GM21381 (cell line): ENCODE measurements at regions not wholly inside any gene's neighbourhood (a gene's known extent, or its start where the extent isn't known, plus 50 kb on each side); places are given as distances from the start of the nearest gene placed in this dataset.
"Not testable (repeated sequence)": the region's sequence is repeated elsewhere in the genome, so short reads cannot be mapped to it uniquely, and the experiment has no call there.

Experiments
- ATAC-seq: cut with Tn5 transposase; IDR thresholded peaks from one replicate; pipeline ENCODE4 v1.9.1; 2021; ENCODE audit warnings: mild to moderate bottlenecking, moderate library complexity; ENCODE audit not compliant: unreplicated experiment

DNA sequence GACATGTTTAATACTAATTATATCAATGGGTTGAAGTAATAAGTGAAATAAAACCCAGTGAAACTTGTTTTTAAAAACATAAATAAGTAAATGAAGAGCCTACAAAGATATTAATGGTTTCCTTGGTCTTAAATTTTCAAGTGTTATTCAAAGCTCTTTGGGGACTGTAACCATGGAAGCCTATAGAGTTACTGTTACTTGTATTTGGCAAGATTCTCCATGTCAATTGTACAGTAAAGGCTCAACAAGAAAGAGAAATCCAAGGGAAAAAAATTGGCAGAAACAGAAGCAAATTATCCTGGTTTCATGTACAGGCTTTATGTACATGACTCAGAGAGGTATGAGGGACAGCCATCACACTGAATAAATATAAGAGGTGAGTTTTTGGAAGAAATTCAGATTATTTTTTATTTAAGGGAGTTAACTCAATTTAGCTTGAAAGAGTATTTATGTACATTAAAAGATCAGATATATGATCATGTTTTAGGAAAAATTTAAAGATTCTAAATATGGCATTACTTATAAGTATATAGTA is 151.1 kb upstream of the HMGA2 start:
- no peak for ATAC-seq

DNA sequence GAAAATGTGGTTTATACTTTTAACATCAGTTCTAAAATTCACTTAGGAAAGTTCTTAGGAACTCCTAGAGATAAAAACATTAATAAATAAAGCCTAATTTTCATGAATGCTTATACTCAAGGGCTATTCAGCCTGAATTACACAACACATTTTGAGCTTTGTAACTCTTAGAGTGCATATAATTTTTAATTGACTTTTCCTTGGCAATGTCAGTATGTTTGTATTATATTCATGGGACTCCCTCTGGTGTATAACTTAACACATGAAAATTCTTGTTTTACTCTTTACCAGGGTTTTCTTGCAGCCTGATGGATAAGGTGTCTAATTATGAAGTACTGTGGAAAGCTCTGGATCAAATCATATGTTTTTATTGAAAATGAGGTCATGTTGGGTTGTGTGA is 150.6 kb upstream of the HMGA2 start:
- ATAC-seq = no peak

DNA sequence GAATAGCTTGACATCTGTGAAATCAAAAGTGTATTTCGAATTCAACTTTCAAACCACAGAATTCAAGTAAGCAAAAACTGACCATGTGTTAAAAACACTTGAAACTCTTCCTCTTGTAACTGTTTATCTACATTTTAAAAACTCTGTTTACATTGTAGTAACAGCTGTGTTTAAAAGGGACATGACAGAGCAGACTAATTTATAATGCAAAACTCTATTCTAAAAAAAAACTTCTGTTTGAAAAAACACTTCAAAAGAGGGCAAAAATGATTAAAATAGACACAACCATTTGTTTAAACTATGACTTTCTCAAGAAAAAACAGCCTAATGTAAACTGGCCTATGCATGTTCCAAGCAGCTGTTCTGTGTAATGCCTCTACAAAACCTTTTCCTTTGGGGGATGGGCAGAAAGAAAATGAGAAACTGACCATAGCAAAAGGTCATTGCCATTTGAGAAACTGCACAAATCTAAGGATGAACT is 149.1 kb upstream of the HMGA2 start:
- no peak for ATAC-seq

DNA sequence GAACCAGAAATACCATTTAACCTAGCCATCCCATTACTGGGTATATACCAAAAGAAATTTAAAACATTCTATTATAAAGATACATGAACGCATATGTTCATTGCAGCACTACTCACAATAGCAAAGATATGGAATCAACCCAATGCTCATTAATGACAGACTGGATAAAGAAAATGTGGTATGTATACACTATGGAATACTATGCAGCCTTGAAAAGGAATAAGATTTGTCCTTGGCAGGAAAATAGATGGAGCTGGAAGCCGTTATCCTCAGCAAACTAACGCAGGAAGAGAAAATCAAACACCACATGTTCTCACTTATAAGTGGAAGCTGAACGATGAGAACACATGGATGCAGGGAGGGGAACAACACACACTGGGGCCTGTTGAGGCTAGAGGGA is 146.1 kb upstream of the HMGA2 start:
- not testable (repeated sequence) for ATAC-seq

DNA sequence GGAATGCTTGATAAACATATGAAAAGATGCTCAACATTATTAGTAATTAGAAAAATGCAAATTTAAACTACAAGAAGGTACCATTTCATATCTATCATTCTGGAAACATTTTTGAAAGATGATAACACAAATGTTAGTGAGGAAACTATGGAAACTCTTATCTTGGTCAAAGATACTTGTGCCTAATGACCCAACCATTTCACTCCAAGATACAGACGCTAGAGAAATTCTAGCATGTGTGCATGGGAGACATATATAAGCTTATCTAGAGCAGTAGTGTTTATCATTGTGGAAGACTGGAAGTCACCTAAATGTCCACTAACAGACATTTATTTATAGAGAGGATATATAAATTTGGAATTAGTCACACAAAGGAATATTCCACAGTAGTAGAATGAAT is 143.1 kb upstream of the HMGA2 start:
- ATAC-seq = no peak

DNA sequence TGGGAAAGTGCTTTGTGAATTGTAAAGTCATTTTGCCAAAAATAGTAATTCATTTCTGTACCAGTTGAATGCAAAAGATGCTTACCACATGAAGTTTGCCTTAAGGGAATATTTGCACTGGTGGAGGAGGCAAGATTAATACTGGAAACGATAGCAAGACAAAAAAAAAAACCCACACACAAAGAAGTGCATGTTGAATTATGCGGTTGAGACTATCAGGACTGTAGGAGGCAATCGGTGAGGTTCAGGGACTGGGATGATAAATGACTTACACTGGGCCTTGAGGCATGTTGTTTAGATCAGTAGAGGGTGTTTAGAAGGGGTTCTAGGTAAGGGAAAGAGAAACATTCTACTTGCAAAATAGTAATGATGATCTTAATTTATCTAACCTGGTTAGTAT is 142.2 kb upstream of the HMGA2 start:
- ATAC-seq = no peak

DNA sequence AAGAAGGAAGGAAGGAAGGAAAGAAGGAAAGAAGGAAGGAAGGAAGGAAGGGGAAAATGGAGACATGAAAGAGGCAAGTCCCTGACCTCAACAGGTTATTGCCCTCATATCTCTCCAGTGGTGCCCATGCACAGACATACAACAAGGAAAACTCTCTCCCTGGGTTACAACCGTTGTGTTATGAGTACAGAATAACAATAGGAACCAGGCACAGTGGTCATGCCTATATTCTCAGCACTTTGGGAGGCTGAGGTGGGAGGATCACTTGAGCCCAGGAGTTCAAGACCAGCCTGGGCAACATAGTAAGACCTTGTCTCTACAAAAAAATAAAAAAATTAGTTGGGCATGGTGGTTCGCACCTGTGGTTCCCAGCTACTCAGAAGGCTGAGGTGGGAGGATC is 139.4 kb upstream of the HMGA2 start:
- no peak for ATAC-seq

DNA sequence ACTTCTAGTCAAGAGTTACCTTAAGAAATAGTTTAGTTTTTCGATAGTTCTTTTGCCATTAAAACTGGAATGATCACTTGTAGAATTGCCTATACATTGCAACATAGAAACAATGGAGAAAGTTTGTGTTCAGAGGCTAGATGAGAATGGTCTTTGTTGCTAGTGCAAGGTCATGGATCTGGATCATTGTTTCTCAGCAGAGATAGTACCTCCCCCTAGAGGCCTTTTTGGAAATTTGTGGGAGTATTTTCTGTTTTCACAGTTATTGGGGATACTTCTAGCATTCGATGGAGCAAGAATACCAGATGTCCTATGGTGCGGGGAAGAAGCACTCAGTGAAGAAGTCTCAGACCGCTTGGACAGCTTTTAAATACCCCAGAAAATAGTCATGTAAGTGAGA is 138.8 kb upstream of the HMGA2 start:
- no peak for ATAC-seq

DNA sequence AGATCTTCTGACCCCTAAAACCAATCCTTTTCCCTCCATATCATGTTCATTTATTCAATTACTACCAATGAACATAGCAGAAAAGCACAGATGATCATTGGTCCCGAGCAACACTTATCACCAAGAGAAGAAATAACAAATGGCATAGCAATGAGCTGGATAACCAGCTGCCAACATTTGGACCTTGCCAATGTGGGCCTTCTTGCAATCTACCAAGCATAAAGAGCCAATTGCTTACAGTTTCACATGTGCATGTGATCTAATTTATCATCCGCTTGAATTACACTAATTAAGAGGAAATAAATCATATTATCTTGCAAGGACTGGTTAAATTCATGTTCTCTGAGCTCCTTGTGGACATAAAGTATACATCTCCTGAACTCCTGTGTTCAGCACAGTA is 134.8 kb upstream of the HMGA2 start:
- ATAC-seq = no peak

DNA sequence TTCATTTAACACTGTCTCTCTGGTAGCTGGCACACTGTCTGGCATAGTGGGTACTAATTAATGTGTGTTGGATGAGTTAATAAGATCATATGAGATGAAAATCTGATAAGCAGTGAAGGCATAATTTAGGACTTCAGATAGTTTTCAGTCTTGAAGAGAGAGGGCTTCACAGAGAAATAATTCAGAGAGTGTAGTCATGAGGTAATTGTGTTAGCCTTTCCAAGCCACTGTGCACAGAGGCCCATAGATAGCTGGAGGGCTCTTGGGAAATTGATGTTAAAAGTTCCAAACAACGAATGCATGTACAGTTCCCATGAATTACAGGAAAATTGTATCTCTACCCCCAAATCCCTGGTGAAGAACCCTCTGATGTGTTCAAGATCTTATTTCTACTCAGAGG is 133.8 kb upstream of the HMGA2 start:
- no peak for ATAC-seq

DNA sequence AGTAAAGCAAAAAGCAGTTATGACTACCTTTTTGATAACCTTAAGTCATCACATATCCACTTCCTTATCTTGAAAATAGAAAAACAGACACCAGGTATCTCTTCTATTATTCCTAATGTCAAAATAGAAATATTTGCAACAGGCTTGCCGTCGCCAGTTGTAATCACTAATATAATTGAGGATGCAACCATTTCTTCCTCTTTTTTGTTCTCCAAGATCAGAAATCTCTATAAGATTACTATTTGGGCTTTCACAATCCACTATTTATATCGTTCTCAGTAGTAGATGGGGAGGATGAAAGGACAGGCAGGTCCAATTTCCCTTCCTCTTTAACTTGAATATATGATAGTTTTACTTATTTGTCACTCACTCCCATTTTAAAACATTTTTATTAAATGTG is 130.2 kb upstream of the HMGA2 start:
- no peak for ATAC-seq

DNA sequence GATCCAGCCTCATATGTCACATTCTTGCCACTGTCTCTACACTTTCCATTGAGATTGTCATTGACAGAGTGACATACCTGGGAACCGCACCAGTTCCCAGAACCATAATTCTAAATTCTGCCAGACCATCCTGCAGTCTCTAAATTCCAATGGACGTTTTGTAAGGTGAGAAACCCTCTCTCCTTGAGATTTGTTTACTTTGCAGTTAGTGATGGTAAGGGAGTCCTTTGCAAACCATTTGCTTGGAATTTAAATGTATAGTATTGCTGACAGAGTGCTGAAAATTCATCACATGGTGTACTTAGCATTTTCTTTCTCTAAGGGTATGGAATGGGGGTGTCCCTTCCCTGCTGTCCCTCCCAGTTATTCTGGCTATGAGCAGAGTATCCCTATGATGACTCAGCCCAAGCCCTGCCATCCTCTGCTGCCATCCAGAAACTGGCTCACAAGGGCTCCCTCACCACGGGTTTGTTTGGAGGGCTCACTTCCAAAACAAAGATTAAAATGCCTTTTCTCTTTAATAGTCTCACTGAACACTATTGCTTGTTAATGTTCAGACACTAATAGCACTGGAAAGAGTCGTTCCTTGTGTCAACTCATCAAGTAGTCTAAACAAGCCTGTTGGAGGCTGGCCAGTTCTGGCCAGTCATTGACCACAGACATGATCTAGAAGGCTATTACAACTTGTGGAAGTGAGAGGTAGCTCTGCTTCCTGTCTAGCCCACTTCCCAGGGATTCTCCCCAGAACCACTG is 129.0 kb upstream of the HMGA2 start:
- ATAC-seq = no peak

DNA sequence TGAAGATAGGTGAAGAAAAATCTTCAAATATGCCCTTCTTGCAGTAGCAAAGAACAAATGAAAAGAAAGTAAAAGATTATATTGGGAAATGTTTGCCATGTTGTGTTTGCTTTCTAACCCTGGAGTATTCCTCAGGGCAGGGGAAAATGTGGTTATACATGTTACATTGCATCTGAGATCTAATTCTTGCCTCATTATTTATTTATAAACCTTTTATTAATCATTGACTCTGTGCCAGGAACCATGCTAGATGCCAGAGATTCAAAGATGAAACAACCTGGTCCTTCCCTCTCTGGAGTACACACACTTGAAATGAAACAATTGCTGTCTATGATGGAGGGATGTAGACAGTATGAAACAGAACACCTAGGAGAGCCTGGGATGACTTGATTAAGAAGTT is 128.1 kb upstream of the HMGA2 start:
- no peak for ATAC-seq

DNA sequence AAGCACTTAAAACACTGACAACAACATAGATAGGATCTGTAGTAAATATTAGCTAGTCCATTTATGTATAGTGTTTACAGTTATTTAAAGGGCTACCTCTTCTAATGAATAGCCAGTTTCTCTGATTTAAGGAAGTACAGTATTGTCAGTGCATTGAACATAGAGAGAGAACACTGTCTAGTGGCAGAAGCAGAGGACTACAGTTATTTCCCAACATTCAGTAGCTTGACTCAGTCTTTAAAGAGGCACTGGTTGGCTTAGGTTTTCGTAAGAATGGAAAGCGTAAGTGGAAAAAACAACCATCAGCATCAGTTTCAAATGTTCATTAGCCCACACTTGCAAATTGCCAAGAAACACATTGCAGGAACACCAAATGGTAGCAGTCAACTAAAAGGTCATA is 125.0 kb upstream of the HMGA2 start:
- no peak for ATAC-seq

DNA sequence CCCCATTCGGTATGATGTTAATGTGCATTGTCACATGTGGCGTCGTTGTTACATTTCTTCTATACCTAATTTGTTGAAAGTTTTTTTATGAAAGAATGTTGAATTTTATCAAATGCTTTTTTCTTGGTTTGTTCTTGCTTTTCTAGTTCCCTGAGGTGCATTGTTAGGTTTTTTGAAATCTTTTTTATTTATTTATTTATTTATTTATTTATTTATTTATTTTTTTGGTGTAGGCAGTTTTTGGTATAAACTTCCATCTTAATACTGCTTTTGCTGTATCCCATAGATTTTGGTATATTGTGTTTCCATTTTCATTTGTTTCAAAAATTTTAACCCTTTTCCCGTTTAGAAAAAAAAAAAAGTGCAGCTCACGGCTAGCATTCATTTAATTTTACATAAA is 121.1 kb upstream of the HMGA2 start:
- no peak for ATAC-seq

DNA sequence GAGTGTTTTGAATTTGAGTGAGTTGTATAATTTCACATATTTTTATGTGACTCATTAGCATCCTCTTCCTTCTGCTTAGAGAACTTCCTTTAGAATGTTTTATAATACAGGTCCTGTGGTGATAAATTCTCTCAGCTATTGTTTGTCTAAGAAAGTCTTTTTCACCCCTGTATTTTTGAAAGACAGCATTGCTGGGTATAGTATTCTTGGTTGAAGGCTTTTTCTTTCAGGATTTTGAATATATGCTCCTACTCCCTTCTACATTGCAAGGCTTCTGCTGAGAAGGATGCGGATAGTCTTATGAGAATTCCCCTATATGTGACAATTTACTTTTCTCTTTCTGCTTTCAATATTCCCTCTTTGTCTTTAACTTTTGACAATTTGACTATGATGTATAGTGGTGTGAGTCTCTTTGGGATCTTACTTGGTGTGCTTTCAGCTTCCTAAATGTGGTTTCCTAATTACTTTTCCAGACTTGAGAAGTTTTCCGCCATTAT is 118.9 kb upstream of the HMGA2 start:
- no peak for ATAC-seq

DNA sequence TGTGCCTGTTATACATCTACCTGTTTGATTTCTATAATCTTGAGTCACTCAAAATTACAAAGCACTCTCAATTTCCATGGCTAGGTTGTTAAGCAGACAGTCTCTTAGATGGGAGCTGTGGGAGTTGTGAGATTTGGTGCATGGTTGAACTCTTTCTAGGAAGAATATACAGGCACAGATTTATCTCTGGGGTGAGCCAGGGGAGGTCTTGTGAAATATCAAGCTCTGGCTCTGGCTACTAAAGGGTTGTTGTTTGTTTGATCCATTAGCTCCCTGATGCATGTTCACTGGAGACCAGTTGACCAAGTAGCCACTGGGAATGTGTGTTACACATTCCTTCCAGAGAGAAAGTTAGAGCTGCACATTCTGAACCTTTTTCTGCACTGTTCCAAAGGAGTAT is 117.2 kb upstream of the HMGA2 start:
- no peak for ATAC-seq

DNA sequence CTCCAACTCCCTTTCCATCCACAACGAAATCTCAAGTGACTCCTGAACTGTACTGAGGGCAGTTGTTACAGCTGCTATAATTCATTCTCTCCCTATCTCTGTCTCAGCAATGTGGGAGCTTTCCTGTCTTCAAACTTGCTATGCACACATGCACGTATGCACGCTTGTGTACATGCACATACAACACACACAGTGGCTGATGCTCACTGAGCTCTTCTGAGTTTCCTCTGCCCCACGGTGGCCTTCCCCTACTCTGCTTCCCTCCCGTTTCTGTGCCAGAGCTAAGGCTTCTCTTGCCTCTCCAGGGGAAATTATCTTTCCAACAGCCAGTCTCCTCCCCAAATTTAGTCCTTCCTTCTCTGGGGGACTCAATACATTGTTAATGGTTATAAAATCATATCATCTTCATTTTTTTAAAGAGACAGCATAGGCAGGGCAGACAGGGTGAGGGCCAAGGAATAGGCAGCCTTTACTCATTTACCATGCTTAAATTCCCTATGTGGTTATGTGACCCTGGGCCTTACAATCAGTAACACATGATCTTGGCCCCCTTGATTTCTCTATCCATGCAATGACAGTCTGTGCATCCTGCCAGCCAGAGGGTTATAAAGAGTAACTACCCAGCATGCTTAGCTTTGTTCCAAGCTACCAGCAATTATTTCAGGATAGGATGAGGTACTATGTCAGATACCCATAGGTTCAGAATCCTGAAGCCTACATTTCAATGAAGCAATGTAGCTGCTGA is 111.9 kb upstream of the HMGA2 start:
- ATAC-seq = no peak

DNA sequence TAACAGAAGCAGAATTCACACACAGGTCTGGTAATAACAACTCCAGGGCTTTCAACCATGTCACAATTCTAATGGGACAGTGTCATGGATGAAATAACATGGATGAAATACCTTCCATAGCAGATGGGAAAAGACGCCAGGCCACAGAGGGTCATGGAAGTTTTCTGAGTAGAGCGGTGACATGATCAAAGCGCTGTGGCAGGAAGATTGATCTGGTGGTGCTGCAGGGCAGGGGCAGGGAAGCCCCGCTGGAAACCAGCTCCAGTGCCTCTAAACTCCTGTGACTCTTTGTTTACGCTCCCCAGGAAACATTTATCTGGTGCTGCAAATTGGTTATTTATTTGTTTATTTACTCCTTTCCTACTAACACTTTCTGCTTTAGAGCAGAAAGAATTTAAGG is 108.3 kb upstream of the HMGA2 start:
- ATAC-seq = no peak

DNA sequence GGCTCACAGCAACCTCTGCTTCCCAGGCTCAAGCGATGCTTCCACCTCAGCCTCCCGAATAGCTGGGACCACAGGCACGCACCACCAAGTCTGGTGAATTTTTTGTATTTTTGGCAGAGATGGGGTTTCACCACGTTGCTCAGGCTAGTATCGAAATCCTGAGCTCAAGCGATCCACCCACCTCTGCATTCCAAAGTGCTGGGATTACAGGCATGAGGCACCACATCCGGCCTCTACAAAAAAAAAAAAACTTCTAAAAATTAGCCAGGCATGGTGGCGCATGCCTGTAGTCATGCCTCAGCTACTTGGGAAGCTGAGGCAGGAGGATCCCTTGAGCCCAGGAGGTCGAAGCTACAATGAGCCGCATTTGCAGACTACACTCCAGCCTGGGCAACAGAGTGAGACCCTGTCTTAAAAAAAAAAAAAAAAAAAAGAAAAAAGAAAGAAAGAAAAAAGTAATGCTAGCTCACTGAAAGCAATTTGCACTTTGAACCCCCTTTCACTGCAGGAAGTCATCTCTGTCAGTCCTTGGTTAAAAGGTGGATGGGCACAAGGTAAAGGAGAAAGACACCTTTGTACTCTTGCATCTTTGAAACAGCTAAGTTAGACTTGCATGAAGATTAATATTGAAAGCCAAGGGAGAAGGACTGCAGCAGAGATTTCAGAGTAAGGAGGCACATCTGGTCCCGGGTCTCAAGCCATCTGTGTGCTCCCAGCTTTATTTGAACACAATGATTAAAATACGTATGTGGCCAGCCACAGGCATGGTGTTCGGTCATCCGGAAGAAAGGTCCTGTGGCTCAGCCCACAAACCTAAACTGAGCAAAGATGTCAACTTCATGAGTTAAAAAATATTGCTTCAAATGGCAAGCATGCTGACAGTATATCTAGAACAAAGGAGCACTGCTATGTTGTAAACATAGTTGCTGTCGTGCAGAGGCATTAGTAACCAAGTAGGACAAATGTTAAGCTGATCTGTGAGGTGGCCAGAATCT is 103.8 kb upstream of the HMGA2 start:
- ATAC-seq = no peak
